ENCODE measurements at regions not wholly inside any gene's neighbourhood (a gene's known extent, or its start where the extent isn't known, plus 50 kb on each side); places are given as distances from the start of the nearest gene placed in this dataset.

- no peak for DNase-seq
- Histone ChIP-seq H3K4me3 (ENCODE audit: low read depth, low read length) (no peak overlapping the region), H3K9me3 (ENCODE audit: control insufficient read depth in 2 of 2, low read length in 2 of 2) (no peaks in the 10 kb centered on the region), H3K4me1 (ENCODE audit: control insufficient read depth, insufficient read depth, low read length, poor library complexity, severe bottlenecking) (no peaks in the 10 kb centered on the region), H3K27me3 (ENCODE audit: control insufficient read depth, insufficient read depth, low read length) (no peaks in the 10 kb centered on the region), H3K27ac (ENCODE audit: insufficient read depth, low read length, poor library complexity, severe bottlenecking) (no peak overlapping the region), H3K36me3 (ENCODE audit: control insufficient read depth, insufficient read depth, low read length) (no peaks in the 10 kb centered on the region)
- Mint-ChIP-seq H3K9me3 (peaks cover 0 to 26% (median 4%) of the 10 kb centered on the region in 7 donors), H3K36me3 (no peaks in the 10 kb centered on the region), H3K27me3 (no peaks in the 10 kb centered on the region), H3K4me1 (no peaks in the 10 kb centered on the region), H3K27ac (no peak overlapping the region), H3K4me3 (no peak overlapping the region)
- no peak for ATAC-seq (ENCODE audit: low read depth in 2 of 2)
These were observed 646.9 kb upstream of the ZP4 start for GRCh38 chr1:238537641-238538040.

DNA sequence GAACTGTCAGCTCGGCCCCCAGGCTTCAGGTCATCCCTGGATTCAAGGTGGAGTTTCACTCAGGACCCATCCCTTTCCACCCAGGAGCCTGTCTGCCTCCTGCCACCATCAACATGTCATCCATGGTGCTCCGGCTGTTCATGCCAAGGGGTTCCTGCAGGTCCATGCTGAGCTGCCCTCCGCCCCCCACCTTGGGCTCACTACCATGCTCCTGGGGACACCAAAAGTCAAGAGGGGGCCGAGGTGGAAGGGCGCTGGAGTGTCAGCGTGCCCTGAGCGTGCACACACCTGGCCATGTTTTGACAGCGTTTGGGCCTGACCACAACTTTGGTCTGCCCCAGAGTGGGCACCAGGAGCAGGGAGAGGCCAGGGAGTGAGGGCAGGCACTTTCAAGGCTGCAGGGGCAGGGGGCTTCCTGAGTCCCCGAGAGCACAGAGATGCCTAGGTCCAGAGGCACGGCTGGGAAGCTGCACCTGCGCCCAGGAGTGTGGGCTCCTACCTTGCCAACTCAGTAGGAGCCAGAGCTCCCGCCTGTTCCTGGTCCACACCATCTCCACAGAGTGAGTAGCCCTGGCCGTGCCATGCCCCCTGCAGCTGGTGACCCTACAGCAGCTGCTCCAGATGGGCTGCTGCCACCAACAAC is 639.6 kb upstream of the ZP4 start:
- H3K36me3 Mint-ChIP-seq: no peaks in the 10 kb centered on the region
- ATAC-seq (ENCODE audit: low read depth in 2 of 2): no peak
- H3K27me3 ChIP-seq (ENCODE audit: control insufficient read depth, insufficient read depth, low read length): no peaks in the 10 kb centered on the region

DNA sequence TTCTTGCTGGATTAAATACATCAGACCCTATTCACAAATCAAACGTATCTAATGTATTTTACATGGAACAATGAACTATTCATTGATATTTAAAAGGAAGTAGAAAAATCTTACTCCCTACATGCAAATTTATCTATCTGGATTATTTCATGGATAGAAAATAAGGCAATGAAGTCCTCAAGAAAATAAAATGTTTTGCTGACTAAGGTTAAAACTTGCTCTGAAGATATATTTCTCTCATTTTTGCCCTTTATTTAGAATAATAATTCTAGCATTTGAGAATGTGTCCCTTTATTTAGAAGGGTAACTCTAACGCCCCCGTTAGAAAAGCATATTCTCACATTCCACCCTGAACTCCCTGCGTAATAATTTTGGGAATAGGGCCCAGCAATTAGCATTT is 627.0 kb upstream of the ZP4 start:
- H3K27ac Mint-ChIP-seq: no peak overlapping the region
- DNase-seq: no peak
- no peaks in the 10 kb centered on the region for H3K4me1 Mint-ChIP-seq
- H3K27ac ChIP-seq (ENCODE audit: insufficient read depth, low read length, poor library complexity, severe bottlenecking): no peak overlapping the region
- H3K27me3 ChIP-seq (ENCODE audit: control insufficient read depth, insufficient read depth, low read length): no peaks in the 10 kb centered on the region
- no peak for ATAC-seq (ENCODE audit: low read depth in 2 of 2)
- peaks cover 4 to 9% of the 10 kb centered on the region in 2 experiments for H3K9me3 ChIP-seq (ENCODE audit: control insufficient read depth in 2 of 2, low read length in 2 of 2)
- no peaks in the 10 kb centered on the region for H3K4me1 ChIP-seq (ENCODE audit: control insufficient read depth, insufficient read depth, low read length, poor library complexity, severe bottlenecking)
- H3K9me3 Mint-ChIP-seq: peaks cover 0 to 28% (median 10%) of the 10 kb centered on the region in 7 donors
- no peak overlapping the region for H3K4me3 Mint-ChIP-seq
- no peaks in the 10 kb centered on the region for H3K36me3 ChIP-seq (ENCODE audit: control insufficient read depth, insufficient read depth, low read length)
- H3K36me3 Mint-ChIP-seq: no peaks in the 10 kb centered on the region
- H3K27me3 Mint-ChIP-seq: no peaks in the 10 kb centered on the region
- H3K4me3 ChIP-seq (ENCODE audit: low read depth, low read length): no peak overlapping the region

More for the DNA sequence above, 639.6 kb upstream of the ZP4 start:
- no peak overlapping the region for H3K4me3 ChIP-seq (ENCODE audit: low read depth, low read length)
- Mint-ChIP-seq H3K4me3 (no peak overlapping the region), H3K9me3 (peaks cover 0 to 13% (median 6%) of the 10 kb centered on the region in 7 donors), H3K27ac (no peak overlapping the region), H3K27me3 (no peaks in the 10 kb centered on the region), H3K4me1 (no peaks in the 10 kb centered on the region)
- H3K27ac ChIP-seq (ENCODE audit: insufficient read depth, low read length, poor library complexity, severe bottlenecking): no peak overlapping the region
- H3K36me3 ChIP-seq (ENCODE audit: control insufficient read depth, insufficient read depth, low read length): no peaks in the 10 kb centered on the region
- peaks cover 0 to 4% of the 10 kb centered on the region in 2 experiments for H3K9me3 ChIP-seq (ENCODE audit: control insufficient read depth in 2 of 2, low read length in 2 of 2)
- no peaks in the 10 kb centered on the region for H3K4me1 ChIP-seq (ENCODE audit: control insufficient read depth, insufficient read depth, low read length, poor library complexity, severe bottlenecking)
- DNase-seq: no peak

- Histone ChIP-seq H3K27me3 (ENCODE audit: control insufficient read depth, insufficient read depth, low read length) (no peaks in the 10 kb centered on the region), H3K9me3 (ENCODE audit: control insufficient read depth in 2 of 2, low read length in 2 of 2) (no peaks in the 10 kb centered on the region), H3K4me1 (ENCODE audit: control insufficient read depth, insufficient read depth, low read length, poor library complexity, severe bottlenecking) (no peaks in the 10 kb centered on the region), H3K27ac (ENCODE audit: insufficient read depth, low read length, poor library complexity, severe bottlenecking) (no peak overlapping the region), H3K36me3 (ENCODE audit: control insufficient read depth, insufficient read depth, low read length) (no peaks in the 10 kb centered on the region), H3K4me3 (ENCODE audit: low read depth, low read length) (no peak overlapping the region)
- Mint-ChIP-seq H3K27me3 (no peaks in the 10 kb centered on the region), H3K4me3 (no peak overlapping the region), H3K27ac (no peak overlapping the region), H3K4me1 (no peaks in the 10 kb centered on the region), H3K36me3 (no peaks in the 10 kb centered on the region), H3K9me3 (peaks cover 0 to 15% (median 5%) of the 10 kb centered on the region in 7 donors)
- DNase-seq: no peak
- ATAC-seq (ENCODE audit: low read depth in 2 of 2): no peak
These were observed 610.6 kb upstream of the ZP4 start for GRCh38 chr1:238501290-238501689.

GRCh38 chr1:238499021-238499420 is 608.3 kb upstream of the ZP4 start:
- Histone ChIP-seq H3K9me3 (ENCODE audit: control insufficient read depth in 2 of 2, low read length in 2 of 2) (no peaks in the 10 kb centered on the region), H3K27ac (ENCODE audit: insufficient read depth, low read length, poor library complexity, severe bottlenecking) (no peak overlapping the region), H3K27me3 (ENCODE audit: control insufficient read depth, insufficient read depth, low read length) (no peaks in the 10 kb centered on the region), H3K4me3 (ENCODE audit: low read depth, low read length) (no peak overlapping the region), H3K4me1 (ENCODE audit: control insufficient read depth, insufficient read depth, low read length, poor library complexity, severe bottlenecking) (no peaks in the 10 kb centered on the region), H3K36me3 (ENCODE audit: control insufficient read depth, insufficient read depth, low read length) (no peaks in the 10 kb centered on the region)
- no peaks in the 10 kb centered on the region for H3K4me1 Mint-ChIP-seq
- H3K4me3 Mint-ChIP-seq: no peak overlapping the region
- H3K27ac Mint-ChIP-seq: no peak overlapping the region
- H3K9me3 Mint-ChIP-seq: peaks cover 0 to 15% (median 5%) of the 10 kb centered on the region in 7 donors
- no peaks in the 10 kb centered on the region for H3K27me3 Mint-ChIP-seq
- no peak for DNase-seq
- no peak for ATAC-seq (ENCODE audit: low read depth in 2 of 2)
- H3K36me3 Mint-ChIP-seq: no peaks in the 10 kb centered on the region

- Mint-ChIP-seq H3K27ac (no peak overlapping the region), H3K4me3 (no peak overlapping the region), H3K27me3 (no peaks in the 10 kb centered on the region), H3K36me3 (no peaks in the 10 kb centered on the region), H3K4me1 (no peaks in the 10 kb centered on the region), H3K9me3 (peaks cover 0 to 10% (median 2%) of the 10 kb centered on the region in 7 donors)
- no peaks in the 10 kb centered on the region for H3K27me3 ChIP-seq (ENCODE audit: control insufficient read depth, insufficient read depth, low read length)
- no peak overlapping the region for H3K27ac ChIP-seq (ENCODE audit: insufficient read depth, low read length, poor library complexity, severe bottlenecking)
- H3K4me3 ChIP-seq (ENCODE audit: low read depth, low read length): no peak overlapping the region
- no peak for DNase-seq
- ATAC-seq (ENCODE audit: low read depth in 2 of 2): no peak
- H3K9me3 ChIP-seq (ENCODE audit: control insufficient read depth in 2 of 2, low read length in 2 of 2): peaks cover 0 to 4% of the 10 kb centered on the region in 2 experiments
- no peaks in the 10 kb centered on the region for H3K36me3 ChIP-seq (ENCODE audit: control insufficient read depth, insufficient read depth, low read length)
- H3K4me1 ChIP-seq (ENCODE audit: control insufficient read depth, insufficient read depth, low read length, poor library complexity, severe bottlenecking): no peaks in the 10 kb centered on the region
These were observed 601.5 kb upstream of the ZP4 start for GRCh38 chr1:238492271-238492670.

GRCh38 chr1:238491265-238491664 is 600.5 kb upstream of the ZP4 start:
- Mint-ChIP-seq H3K9me3 (peaks cover 0 to 14% (median 2%) of the 10 kb centered on the region in 7 donors), H3K36me3 (no peaks in the 10 kb centered on the region), H3K27ac (no peak overlapping the region), H3K4me3 (peak overlapping the region in 1 of 4 donors; percentile 58), H3K27me3 (no peaks in the 10 kb centered on the region), H3K4me1 (no peaks in the 10 kb centered on the region)
- Histone ChIP-seq H3K27me3 (ENCODE audit: control insufficient read depth, insufficient read depth, low read length) (no peaks in the 10 kb centered on the region), H3K9me3 (ENCODE audit: control insufficient read depth in 2 of 2, low read length in 2 of 2) (peaks cover 0 to 7% of the 10 kb centered on the region in 2 experiments), H3K4me1 (ENCODE audit: control insufficient read depth, insufficient read depth, low read length, poor library complexity, severe bottlenecking) (no peaks in the 10 kb centered on the region), H3K27ac (ENCODE audit: insufficient read depth, low read length, poor library complexity, severe bottlenecking) (no peak overlapping the region), H3K4me3 (ENCODE audit: low read depth, low read length) (no peak overlapping the region), H3K36me3 (ENCODE audit: control insufficient read depth, insufficient read depth, low read length) (no peaks in the 10 kb centered on the region)
- ATAC-seq (ENCODE audit: low read depth in 2 of 2) (no peak), DNase-seq (no peak)

GRCh38 chr1:238489006-238489405 is 598.3 kb upstream of the ZP4 start:
- Histone ChIP-seq H3K27me3 (ENCODE audit: control insufficient read depth, insufficient read depth, low read length) (no peaks in the 10 kb centered on the region), H3K4me1 (ENCODE audit: control insufficient read depth, insufficient read depth, low read length, poor library complexity, severe bottlenecking) (no peaks in the 10 kb centered on the region), H3K36me3 (ENCODE audit: control insufficient read depth, insufficient read depth, low read length) (no peaks in the 10 kb centered on the region), H3K9me3 (ENCODE audit: control insufficient read depth in 2 of 2, low read length in 2 of 2) (peaks cover 0 to 7% of the 10 kb centered on the region in 2 experiments), H3K27ac (ENCODE audit: insufficient read depth, low read length, poor library complexity, severe bottlenecking) (no peak overlapping the region), H3K4me3 (ENCODE audit: low read depth, low read length) (no peak overlapping the region)
- DNase-seq (no peak), ATAC-seq (ENCODE audit: low read depth in 2 of 2) (no peak)
- Mint-ChIP-seq H3K4me3 (no peak overlapping the region), H3K27ac (no peak overlapping the region), H3K36me3 (no peaks in the 10 kb centered on the region), H3K9me3 (peaks cover 0 to 14% (median 3%) of the 10 kb centered on the region in 7 donors), H3K27me3 (no peaks in the 10 kb centered on the region), H3K4me1 (no peaks in the 10 kb centered on the region)

All from CD4-positive, CD25-positive, alpha-beta regulatory T cell (primary cell).